Vagina (tissue), 2 donors: ENCODE measurements at regions not wholly inside any gene's neighbourhood (a gene's known extent, or its start where the extent isn't known, plus 50 kb on each side); places are given as distances from the start of the nearest gene placed in this dataset.

Experiments used
- DNase-seq, 2 donors: peaks; one replicate each; pipeline ENCODE4 v3.0.0-alpha.2; 2017; ENCODE audit errors: extremely low spot score in 2 of 2
- H3K27ac ChIP-seq: fragments of 200-600 bp; sonication (generic); one replicate; pipeline ENCODE4 v1.5.1; 2019
- H3K27me3 ChIP-seq: fragments of 200-600 bp; sonication (generic); one replicate; pipeline ENCODE4 v1.5.1; 2019
- H3K36me3 ChIP-seq, 2 donors: fragments of 200-600 bp; sonication (generic); one replicate each; pipeline ENCODE4 v1.5.1; 2017 to 2019
- H3K4me1 ChIP-seq: fragments of 200-600 bp; sonication (generic); one replicate; pipeline ENCODE4 v1.5.1; 2019
- H3K4me3 ChIP-seq, 2 donors: fragments of 200-600 bp; sonication (generic); 1 replicate in 1 of 2; 2 replicates in 1 of 2; pipeline ENCODE4 v1.5.1; 2016 to 2019
- H3K9me3 ChIP-seq: fragments of 200-600 bp; sonication (generic); one replicate; pipeline ENCODE4 v1.5.1; 2019
- POLR2A ChIP-seq, 2 donors: fragments of 450-650 bp; IDR thresholded peaks; one replicate each; pipeline ENCODE4 v1.6.1; 2017; ENCODE audit warnings: antibody characterized with exemption in 2 of 2, mild to moderate bottlenecking in 2 of 2, moderate library complexity in 2 of 2
- POLR2AphosphoS5 ChIP-seq, 2 donors: sonication (generic); formaldehyde crosslinking; IDR thresholded peaks; one replicate each; pipeline ENCODE4 v1.9.0; 2017; ENCODE audit warnings: antibody characterized with exemption in 2 of 2, mild to moderate bottlenecking in 2 of 2, low read depth in 1 of 2; ENCODE audit not compliant: insufficient read depth in 1 of 2
- intact Hi-C: fragments of 100-400 bp; cut with DNase I; formaldehyde crosslinking; loops from one replicate; pipeline ENCODE4 v1.15.1; 2023
- TF ChIP-seq, protein P1 (sequence below), 3 experiments: fragments of 450-650 bp in 2 of 3; fragments of 200-600 bp in 1 of 3; sonication (generic) in 1 of 3; IDR thresholded peaks; one replicate each; pipeline ENCODE4 v1.5.1; 2017 to 2019; ENCODE audit warnings: antibody characterized with exemption in 3 of 3, mild to moderate bottlenecking in 2 of 3, moderate library complexity in 2 of 3

DNA sequence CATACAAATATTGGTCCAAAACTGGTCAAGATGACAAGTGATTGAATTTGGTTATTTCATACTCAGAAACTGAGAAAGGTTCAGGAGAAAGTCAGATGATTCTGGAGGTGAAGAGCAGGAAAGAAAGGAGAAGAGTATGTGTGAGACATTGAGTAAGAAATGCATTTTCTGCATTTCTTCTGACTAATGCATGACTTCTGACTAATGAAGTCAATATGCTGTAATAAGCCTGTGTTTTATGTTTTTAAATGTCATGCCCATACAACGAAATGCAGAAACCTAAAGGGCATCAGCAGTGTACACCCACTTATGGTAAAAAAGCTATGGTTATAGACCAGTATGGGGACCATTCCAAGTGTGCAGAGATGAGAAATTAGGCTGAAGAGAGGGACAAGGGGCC lies 1227.8 kb upstream of the SORCS1 start:
- TF ChIP-seq, protein P1, sequence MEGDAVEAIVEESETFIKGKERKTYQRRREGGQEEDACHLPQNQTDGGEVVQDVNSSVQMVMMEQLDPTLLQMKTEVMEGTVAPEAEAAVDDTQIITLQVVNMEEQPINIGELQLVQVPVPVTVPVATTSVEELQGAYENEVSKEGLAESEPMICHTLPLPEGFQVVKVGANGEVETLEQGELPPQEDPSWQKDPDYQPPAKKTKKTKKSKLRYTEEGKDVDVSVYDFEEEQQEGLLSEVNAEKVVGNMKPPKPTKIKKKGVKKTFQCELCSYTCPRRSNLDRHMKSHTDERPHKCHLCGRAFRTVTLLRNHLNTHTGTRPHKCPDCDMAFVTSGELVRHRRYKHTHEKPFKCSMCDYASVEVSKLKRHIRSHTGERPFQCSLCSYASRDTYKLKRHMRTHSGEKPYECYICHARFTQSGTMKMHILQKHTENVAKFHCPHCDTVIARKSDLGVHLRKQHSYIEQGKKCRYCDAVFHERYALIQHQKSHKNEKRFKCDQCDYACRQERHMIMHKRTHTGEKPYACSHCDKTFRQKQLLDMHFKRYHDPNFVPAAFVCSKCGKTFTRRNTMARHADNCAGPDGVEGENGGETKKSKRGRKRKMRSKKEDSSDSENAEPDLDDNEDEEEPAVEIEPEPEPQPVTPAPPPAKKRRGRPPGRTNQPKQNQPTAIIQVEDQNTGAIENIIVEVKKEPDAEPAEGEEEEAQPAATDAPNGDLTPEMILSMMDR (IDR thresholded peaks at IDR 0.05), result no peak
- TF ChIP-seq POLR2AphosphoS5 (IDR thresholded peaks at IDR 0.05; ENCODE audit: insufficient read depth in 1 of 2, low read depth in 1 of 2) (no peak), POLR2A (IDR thresholded peaks at IDR 0.05) (no peak)
- H3K36me3 ChIP-seq, result no peaks in the 10 kb centered on the region

DNA sequence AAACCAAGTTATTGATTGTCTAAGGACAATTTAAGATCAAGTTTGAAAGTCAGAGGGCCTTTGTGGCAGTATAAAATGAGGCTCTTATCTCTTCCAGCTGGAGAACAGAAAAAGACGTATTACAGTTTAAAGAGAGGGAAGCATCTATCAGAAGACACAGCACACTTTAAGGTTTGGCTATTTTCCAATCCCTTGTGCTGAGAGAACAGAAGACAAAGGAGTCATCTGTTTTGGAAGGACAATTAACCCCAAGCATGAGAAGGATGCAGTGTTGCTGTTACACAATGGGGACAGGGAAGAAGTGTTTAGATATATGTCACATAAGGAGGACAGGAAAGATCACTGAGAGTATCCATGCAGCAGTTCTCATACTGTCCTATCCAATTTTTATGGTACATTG lies 1224.2 kb upstream of the SORCS1 start:
- no peaks in the 10 kb centered on the region for H3K36me3 ChIP-seq
- no peak for TF ChIP-seq POLR2A (IDR thresholded peaks at IDR 0.05)
- TF ChIP-seq, protein P1 (IDR thresholded peaks at IDR 0.05), result no peak
- TF ChIP-seq POLR2AphosphoS5 (IDR thresholded peaks at IDR 0.05; ENCODE audit: insufficient read depth in 1 of 2, low read depth in 1 of 2), result no peak
- intact Hi-C loops, result no loop called here

More for the DNA sequence above, 1227.8 kb upstream of the SORCS1 start:
- DNase-seq, result no peak
- H3K27ac ChIP-seq, result no peak overlapping the region
- no peaks in the 10 kb centered on the region for H3K27me3 ChIP-seq
- no peaks in the 10 kb centered on the region for H3K9me3 ChIP-seq
- no peak overlapping the region for H3K4me3 ChIP-seq
- no peaks in the 10 kb centered on the region for H3K4me1 ChIP-seq
- intact Hi-C loops, result no loop called here

DNA sequence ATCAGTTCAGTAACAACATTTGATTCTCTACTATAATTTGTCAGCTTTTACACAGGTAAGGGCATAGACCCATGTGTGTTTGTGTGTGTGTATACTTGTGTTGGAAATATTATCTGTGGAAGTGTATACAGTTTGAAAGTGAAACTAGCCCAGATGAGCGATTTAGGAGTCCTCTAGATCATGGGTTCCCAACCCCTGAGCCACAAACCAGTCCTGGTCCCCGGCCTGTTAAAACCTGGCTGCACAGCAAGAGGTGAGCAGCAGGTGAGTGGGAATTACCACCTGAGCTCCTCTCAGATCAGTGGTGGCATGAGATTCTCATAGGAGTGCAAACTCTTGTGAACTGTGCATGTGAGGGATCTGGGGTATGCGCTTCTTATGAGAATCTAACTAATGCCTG lies 1221.5 kb upstream of the SORCS1 start:
- Histone ChIP-seq H3K9me3 (no peaks in the 10 kb centered on the region), H3K4me3 (no peak overlapping the region), H3K4me1 (no peaks in the 10 kb centered on the region), H3K36me3 (no peaks in the 10 kb centered on the region), H3K27ac (no peak overlapping the region), H3K27me3 (no peaks in the 10 kb centered on the region)
- no peak for TF ChIP-seq POLR2AphosphoS5 (IDR thresholded peaks at IDR 0.05; ENCODE audit: insufficient read depth in 1 of 2, low read depth in 1 of 2)
- TF ChIP-seq, protein P1 (IDR thresholded peaks at IDR 0.05), result no peak
- no peak for TF ChIP-seq POLR2A (IDR thresholded peaks at IDR 0.05)
- intact Hi-C loops, result no loop called here
- DNase-seq, result no peak

More for the DNA sequence above, 1224.2 kb upstream of the SORCS1 start:
- Histone ChIP-seq H3K4me3 (no peak overlapping the region), H3K27me3 (no peaks in the 10 kb centered on the region), H3K9me3 (no peaks in the 10 kb centered on the region), H3K27ac (no peak overlapping the region), H3K4me1 (no peaks in the 10 kb centered on the region)
- DNase-seq, result no peak

DNA sequence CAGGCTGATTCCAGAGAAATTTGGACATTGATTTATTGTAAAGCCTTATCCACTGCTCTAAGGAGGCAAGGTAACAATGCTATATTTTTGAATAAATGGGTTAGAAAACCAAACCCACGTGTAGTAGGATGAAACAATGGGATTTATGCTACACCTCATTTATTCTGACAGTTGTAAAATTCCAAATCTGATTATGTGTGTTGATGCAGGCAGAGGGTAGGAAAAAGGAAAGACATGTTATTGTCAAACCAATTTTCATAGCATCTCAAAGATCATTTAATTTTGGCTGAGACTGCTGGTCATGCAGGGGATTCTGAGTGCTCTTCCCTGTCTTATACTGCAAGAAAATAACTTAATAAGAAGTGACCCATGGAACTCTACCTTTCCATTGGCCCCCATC lies 1219.9 kb upstream of the SORCS1 start:
- no peaks in the 10 kb centered on the region for H3K36me3 ChIP-seq
- no peaks in the 10 kb centered on the region for H3K27me3 ChIP-seq
- no peak overlapping the region for H3K4me3 ChIP-seq
- intact Hi-C loops, result no loop called here
- H3K9me3 ChIP-seq, result no peaks in the 10 kb centered on the region
- TF ChIP-seq POLR2AphosphoS5 (IDR thresholded peaks at IDR 0.05; ENCODE audit: insufficient read depth in 1 of 2, low read depth in 1 of 2), result no peak
- H3K4me1 ChIP-seq, result no peaks in the 10 kb centered on the region
- no peak overlapping the region for H3K27ac ChIP-seq
- no peak for DNase-seq

DNA sequence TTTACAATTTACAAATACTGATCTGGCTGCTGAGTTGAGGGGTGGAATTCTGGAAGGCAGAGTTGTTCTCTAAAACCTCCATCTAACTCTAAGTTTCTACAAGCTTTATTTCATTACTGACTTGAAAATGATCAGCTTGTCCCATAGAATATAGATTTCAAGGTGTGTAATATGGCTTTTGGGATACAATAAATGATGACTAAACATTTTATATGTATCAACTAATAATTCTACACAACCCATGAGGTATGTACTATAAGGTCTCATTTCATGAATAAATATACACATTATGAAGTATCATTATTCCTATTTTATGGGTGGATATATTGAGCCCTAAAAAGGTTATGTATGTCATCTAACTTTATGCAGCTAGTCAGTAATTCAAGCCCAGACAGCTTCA lies 1214.3 kb upstream of the SORCS1 start:
- H3K9me3 ChIP-seq, result no peaks in the 10 kb centered on the region
- no peak for DNase-seq
- H3K36me3 ChIP-seq, result no peaks in the 10 kb centered on the region
- no peaks in the 10 kb centered on the region for H3K27me3 ChIP-seq
- no peak overlapping the region for H3K27ac ChIP-seq
- H3K4me3 ChIP-seq, result no peak overlapping the region
- H3K4me1 ChIP-seq, result no peaks in the 10 kb centered on the region
- TF ChIP-seq POLR2A (IDR thresholded peaks at IDR 0.05) (no peak), POLR2AphosphoS5 (IDR thresholded peaks at IDR 0.05; ENCODE audit: insufficient read depth in 1 of 2, low read depth in 1 of 2) (no peak)
- TF ChIP-seq, protein P1 (IDR thresholded peaks at IDR 0.05), result no peak
- intact Hi-C loops, result no loop called here

DNA sequence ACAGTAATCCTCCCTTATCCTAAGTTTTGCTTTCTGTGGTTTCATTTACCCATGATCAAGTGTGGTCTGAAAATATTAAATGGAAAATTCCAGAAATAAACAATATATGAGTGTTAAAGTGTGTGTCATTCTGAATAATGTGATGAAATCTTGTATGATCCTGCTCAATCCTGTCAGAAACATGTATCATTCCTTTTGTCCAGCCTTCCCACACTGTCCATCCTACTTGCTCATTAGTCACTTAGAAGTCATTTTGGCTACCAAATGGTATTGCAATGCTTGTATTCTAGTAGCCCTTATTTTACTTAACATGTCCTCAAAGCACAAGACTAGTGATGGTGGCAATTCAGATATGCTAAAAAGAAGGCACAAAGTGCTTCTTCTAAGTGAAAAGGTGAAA lies 1211.2 kb upstream of the SORCS1 start:
- TF ChIP-seq, protein P1 (IDR thresholded peaks at IDR 0.05), result no peak
- Histone ChIP-seq H3K4me1 (no peaks in the 10 kb centered on the region), H3K4me3 (no peak overlapping the region), H3K27ac (no peak overlapping the region), H3K9me3 (no peaks in the 10 kb centered on the region), H3K36me3 (no peaks in the 10 kb centered on the region), H3K27me3 (no peaks in the 10 kb centered on the region)
- intact Hi-C loops, result no loop called here
- DNase-seq, result no peak
